Sigmoid colon (tissue), 4 donors: ENCODE measurements at regions not wholly inside any gene's neighbourhood (a gene's known extent, or its start where the extent isn't known, plus 50 kb on each side); places are given as distances from the start of the nearest gene placed in this dataset.

Experiments
- EP300 ChIP-seq, 4 donors: sonication (generic); formaldehyde crosslinking; IDR thresholded peaks; one replicate each; pipeline ENCODE4 v1.6.1; 2017; ENCODE audit warnings: antibody characterized with exemption in 4 of 4
- POLR2A ChIP-seq, 2 donors: fragments of 450-650 bp; IDR thresholded peaks; one replicate each; pipeline ENCODE4 v1.6.1; 2016; ENCODE audit warnings: antibody characterized with exemption in 2 of 2, mild to moderate bottlenecking in 2 of 2, moderate library complexity in 2 of 2
- POLR2AphosphoS5 ChIP-seq, 4 donors: sonication (generic); formaldehyde crosslinking; IDR thresholded peaks; one replicate each; pipeline ENCODE4 v1.6.1; 2017; ENCODE audit warnings: antibody characterized with exemption in 4 of 4
- TF ChIP-seq, protein P1 (sequence below), 4 experiments: fragments of 450-650 bp in 3 of 4; fragments of 200-600 bp in 1 of 4; IDR thresholded peaks; one replicate each; pipeline ENCODE4 v1.5.1; 2016 to 2019; ENCODE audit warnings: antibody characterized with exemption in 4 of 4, mild to moderate bottlenecking in 3 of 4, moderate library complexity in 2 of 4

DNA sequence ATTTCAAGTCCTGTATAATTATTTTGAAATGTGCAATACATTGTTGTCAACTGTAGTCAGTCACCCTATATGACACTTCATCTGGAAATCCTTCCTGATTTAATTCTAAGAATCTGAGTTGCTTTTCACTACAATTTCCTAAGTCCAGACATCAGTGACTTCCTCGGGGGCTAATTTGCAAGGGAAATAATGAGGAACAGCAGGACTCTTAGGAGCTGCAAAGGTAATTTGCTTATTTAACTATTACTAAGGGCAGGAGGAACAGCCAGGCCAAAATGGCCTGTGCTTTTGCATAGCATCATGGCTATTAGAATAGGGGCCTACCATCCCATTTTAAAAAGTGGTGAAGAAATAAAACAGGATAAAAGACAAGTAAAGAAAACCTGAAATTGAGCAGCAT, 178.8 kb downstream of the MC4R start:
- TF ChIP-seq, protein P1, sequence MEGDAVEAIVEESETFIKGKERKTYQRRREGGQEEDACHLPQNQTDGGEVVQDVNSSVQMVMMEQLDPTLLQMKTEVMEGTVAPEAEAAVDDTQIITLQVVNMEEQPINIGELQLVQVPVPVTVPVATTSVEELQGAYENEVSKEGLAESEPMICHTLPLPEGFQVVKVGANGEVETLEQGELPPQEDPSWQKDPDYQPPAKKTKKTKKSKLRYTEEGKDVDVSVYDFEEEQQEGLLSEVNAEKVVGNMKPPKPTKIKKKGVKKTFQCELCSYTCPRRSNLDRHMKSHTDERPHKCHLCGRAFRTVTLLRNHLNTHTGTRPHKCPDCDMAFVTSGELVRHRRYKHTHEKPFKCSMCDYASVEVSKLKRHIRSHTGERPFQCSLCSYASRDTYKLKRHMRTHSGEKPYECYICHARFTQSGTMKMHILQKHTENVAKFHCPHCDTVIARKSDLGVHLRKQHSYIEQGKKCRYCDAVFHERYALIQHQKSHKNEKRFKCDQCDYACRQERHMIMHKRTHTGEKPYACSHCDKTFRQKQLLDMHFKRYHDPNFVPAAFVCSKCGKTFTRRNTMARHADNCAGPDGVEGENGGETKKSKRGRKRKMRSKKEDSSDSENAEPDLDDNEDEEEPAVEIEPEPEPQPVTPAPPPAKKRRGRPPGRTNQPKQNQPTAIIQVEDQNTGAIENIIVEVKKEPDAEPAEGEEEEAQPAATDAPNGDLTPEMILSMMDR (IDR thresholded peaks at IDR 0.05), result no peak
- TF ChIP-seq EP300 (IDR thresholded peaks at IDR 0.05) (no peak), POLR2A (IDR thresholded peaks at IDR 0.05) (no peak), POLR2AphosphoS5 (IDR thresholded peaks at IDR 0.05) (no peak)
